ENCODE measurements at regions not wholly inside any gene's neighbourhood (a gene's known extent, or its start where the extent isn't known, plus 50 kb on each side); places are given as distances from the start of the nearest gene placed in this dataset.
"Not testable (repeated sequence)": the region's sequence is repeated elsewhere in the genome, so short reads cannot be mapped to it uniquely, and the experiment has no call there.

DNA sequence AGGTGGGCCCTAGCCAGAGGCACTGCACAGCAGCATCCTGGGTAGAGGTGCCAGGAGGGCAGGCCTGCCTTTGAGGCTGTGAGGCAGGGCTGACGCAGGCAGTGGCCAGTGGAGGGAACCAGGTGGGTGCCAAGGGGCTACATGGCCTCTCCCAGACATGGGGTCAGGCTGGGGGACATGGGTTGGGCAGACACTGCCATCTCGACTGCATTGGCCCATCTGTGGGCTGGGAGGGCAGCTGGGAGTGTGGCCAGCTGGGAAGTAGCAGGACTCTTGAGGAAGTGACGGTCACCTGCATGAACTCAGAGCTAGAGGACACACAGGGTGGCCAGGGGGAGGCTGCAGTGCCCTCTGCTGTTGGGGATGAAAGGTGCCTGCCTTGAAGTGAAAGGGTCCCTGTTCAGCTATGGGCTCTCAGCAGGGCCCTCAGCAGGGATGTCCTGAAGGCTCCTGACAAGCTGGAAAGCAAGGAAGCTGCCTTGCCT lies 294.6 kb downstream of the CCDC74A start:
- H2BK12ac ChIP-seq (ENCODE audit: low read depth, low read length); H3K4me3 ChIP-seq (ENCODE audit: extremely low read depth in 1 of 4, insufficient read depth in 2 of 4, low read depth in 3 of 4, low read length in 4 of 4); H4K5ac ChIP-seq (ENCODE audit: insufficient read length, low read depth, low read length); H2BK20ac ChIP-seq (ENCODE audit: low read length); H2AFZ ChIP-seq (ENCODE audit: low read length); DNase-seq (ENCODE audit: low read depth in 1 of 2, low spot score in 2 of 2); H3K9ac ChIP-seq (replicated peaks in 1 of 4; ENCODE audit: extremely low read depth in 1 of 4, low read depth in 3 of 4, low read length in 3 of 4); H3K18ac ChIP-seq (ENCODE audit: extremely low read depth, low read length); H2BK5ac ChIP-seq (ENCODE audit: low read depth, low read length); H3K79me1 ChIP-seq (ENCODE audit: low read depth, low read length); H3K4me1 ChIP-seq (replicated peaks in 1 of 4; ENCODE audit: control insufficient read depth in 3 of 4, insufficient read depth in 4 of 4, low read length in 3 of 4); H2BK15ac ChIP-seq (ENCODE audit: low read length); H4K91ac ChIP-seq (replicated peaks; ENCODE audit: insufficient read length, low read length); H3K36me3 ChIP-seq (ENCODE audit: control insufficient read depth in 2 of 4, insufficient read depth in 4 of 4, low read length in 3 of 4); H3K27ac ChIP-seq (ENCODE audit: low read depth, low read length); H2BK120ac ChIP-seq (replicated peaks; ENCODE audit: low read depth, low read length); H3K27me3 ChIP-seq (replicated peaks in 1 of 4; ENCODE audit: control insufficient read depth in 3 of 4, extremely low read depth in 1 of 4, insufficient read depth in 3 of 4, low read length in 3 of 4); H3K14ac ChIP-seq (ENCODE audit: insufficient read length); POLR2A ChIA-PET (ENCODE audit: partially characterized antibody); H4K8ac ChIP-seq (ENCODE audit: extremely low read depth, insufficient read depth, low read length); H3K4me2 ChIP-seq (ENCODE audit: insufficient read depth in 1 of 2, low read depth in 2 of 2, low read length in 2 of 2); H3K56ac ChIP-seq (replicated peaks; ENCODE audit: insufficient read length, low read depth, low read length); H3K23ac ChIP-seq (ENCODE audit: insufficient read length); H3K4ac ChIP-seq (replicated peaks; ENCODE audit: insufficient read length, low read depth, low read length); H3K79me2 ChIP-seq (ENCODE audit: control insufficient read depth in 1 of 2, insufficient read depth in 2 of 2, low read length in 2 of 2); H2AK5ac ChIP-seq (ENCODE audit: low read depth, low read length); H4K20me1 ChIP-seq (replicated peaks in 1 of 2; ENCODE audit: control insufficient read depth in 1 of 2, insufficient read depth in 2 of 2, low read length in 2 of 2); FAIRE-seq; H3K23me2 ChIP-seq (ENCODE audit: low read depth, low read length): not testable (repeated sequence)
- WGBS, 2 experiments (ENCODE audit: extremely low coverage in 1 of 2, insufficient coverage in 1 of 2, insufficient read length in 1 of 2, insufficient replicate concordance in 2 of 2, low coverage in 1 of 2, low lambda C conversion rate in 2 of 2, missing lambda C conversion rate in 1 of 2) = 89% methylated on average over 2 of the region's 3 CpGs; no CpG with 5 or more reads in 1 of the 2 experiments
- CTCF ChIA-PET (ENCODE audit: partially characterized antibody) = interaction anchor here (1.9 to 2.1 kb wide), 2 partner anchors 10 to 150 kb away, joined by 7 to 11 read pairs; no protein-coding TSS in a partner anchor
- TF ChIP-seq RAD21 (IDR thresholded peaks at IDR 0.05 in 1 of 2, conservative IDR thresholded peaks at IDR 0.05 in 1 of 2; ENCODE audit: low read depth in 2 of 2, low read length in 2 of 2) = peak; percentile 24 to 34; a peak in 2 of 4 replicates
- TF ChIP-seq, protein P1, sequence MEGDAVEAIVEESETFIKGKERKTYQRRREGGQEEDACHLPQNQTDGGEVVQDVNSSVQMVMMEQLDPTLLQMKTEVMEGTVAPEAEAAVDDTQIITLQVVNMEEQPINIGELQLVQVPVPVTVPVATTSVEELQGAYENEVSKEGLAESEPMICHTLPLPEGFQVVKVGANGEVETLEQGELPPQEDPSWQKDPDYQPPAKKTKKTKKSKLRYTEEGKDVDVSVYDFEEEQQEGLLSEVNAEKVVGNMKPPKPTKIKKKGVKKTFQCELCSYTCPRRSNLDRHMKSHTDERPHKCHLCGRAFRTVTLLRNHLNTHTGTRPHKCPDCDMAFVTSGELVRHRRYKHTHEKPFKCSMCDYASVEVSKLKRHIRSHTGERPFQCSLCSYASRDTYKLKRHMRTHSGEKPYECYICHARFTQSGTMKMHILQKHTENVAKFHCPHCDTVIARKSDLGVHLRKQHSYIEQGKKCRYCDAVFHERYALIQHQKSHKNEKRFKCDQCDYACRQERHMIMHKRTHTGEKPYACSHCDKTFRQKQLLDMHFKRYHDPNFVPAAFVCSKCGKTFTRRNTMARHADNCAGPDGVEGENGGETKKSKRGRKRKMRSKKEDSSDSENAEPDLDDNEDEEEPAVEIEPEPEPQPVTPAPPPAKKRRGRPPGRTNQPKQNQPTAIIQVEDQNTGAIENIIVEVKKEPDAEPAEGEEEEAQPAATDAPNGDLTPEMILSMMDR (IDR thresholded peaks at IDR 0.05; ENCODE audit: control extremely low read depth in 1 of 3, insufficient read depth in 1 of 3, low read depth in 1 of 3, low read length in 3 of 3) = peak; percentile 23 to 55 (median 33)
- peaks cover 0 to 25% of the 10 kb centered on the region in 2 experiments; a peak in 2 of 4 replicates for H3K9me3 ChIP-seq (ENCODE audit: insufficient read depth in 2 of 2, low read depth in 1 of 2, low read length in 1 of 2)
